ENCODE measurements at regions not wholly inside any gene's neighbourhood (a gene's known extent, or its start where the extent isn't known, plus 50 kb on each side); places are given as distances from the start of the nearest gene placed in this dataset.
"Not testable (repeated sequence)": the region's sequence is repeated elsewhere in the genome, so short reads cannot be mapped to it uniquely, and the experiment has no call there.

DNA sequence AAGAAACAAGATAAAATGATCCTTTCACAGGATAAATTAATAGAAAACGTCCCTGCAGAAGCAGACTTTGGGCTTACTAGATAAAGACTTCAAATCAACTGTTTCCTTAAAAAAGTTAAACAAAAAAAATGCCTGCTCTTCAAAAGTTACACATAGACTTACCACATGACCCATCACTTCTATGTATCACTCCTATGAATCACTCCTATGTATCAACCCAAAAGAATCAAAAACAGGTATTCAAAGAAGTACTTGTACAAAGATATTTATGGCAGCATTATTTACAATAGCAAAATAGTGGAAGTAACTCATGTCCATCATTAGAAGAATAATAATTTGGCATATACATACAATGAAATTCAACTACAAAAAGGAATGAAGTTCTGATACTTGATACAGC lies 56.3 kb upstream of the PRDM9 start:
- no peaks in the 10 kb centered on the region for H3K9me3 Mint-ChIP-seq
- H3K27ac Mint-ChIP-seq: no peak overlapping the region
- no peak for ATAC-seq
- H3K36me3 Mint-ChIP-seq (ENCODE audit: low read depth): no peaks in the 10 kb centered on the region
- no peaks in the 10 kb centered on the region for H3K4me1 Mint-ChIP-seq
- no peak overlapping the region for H3K4me3 Mint-ChIP-seq
- no peak for DNase-seq
- no peaks in the 10 kb centered on the region for H3K27me3 Mint-ChIP-seq

DNA sequence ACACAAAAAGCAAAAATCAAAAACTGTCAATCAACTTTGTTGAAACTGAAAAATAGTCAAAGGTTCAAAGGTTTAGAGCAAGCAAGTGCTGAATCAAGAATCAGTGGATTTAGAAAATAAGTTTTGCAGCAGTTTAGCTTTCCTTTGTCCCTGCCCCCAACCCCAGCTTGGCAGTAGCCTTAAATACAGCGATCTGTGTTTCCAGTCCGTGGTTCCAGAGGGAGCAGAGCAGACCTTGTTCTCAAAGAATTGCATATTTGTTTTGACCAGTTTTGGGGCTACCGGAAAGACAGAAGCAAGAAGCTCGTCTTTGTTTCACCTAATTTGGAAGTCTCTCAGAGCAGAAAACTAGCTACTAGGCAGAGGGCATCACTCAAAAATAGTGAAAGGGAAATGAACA lies 57.2 kb upstream of the PRDM9 start:
- H3K9me3 Mint-ChIP-seq: no peaks in the 10 kb centered on the region
- no peak overlapping the region for H3K27ac Mint-ChIP-seq
- H3K27me3 Mint-ChIP-seq: no peaks in the 10 kb centered on the region
- no peak for ATAC-seq
- no peak for DNase-seq
- no peak overlapping the region for H3K4me3 Mint-ChIP-seq
- no peaks in the 10 kb centered on the region for H3K4me1 Mint-ChIP-seq
- no peaks in the 10 kb centered on the region for H3K36me3 Mint-ChIP-seq (ENCODE audit: low read depth)

DNA sequence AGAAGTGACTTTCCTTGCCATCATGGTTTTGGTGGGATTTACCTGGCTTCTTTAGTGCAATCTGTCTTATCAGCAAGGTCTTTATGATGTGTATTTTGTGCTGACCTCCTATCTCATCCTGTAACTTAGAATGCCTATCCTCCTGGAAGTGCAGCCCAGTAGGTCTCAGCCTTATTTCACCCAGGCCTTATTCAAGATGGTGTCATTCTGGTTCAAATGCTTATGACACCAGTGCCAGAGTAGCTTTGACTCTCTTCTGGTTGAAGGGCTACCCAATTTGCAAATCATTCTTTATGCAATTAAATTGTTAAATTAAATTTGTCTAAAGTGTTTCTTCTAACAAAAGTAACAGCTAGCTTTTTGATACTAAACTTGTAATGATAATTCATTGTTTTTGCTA lies 58.8 kb upstream of the PRDM9 start:
- ATAC-seq: no peak

DNA sequence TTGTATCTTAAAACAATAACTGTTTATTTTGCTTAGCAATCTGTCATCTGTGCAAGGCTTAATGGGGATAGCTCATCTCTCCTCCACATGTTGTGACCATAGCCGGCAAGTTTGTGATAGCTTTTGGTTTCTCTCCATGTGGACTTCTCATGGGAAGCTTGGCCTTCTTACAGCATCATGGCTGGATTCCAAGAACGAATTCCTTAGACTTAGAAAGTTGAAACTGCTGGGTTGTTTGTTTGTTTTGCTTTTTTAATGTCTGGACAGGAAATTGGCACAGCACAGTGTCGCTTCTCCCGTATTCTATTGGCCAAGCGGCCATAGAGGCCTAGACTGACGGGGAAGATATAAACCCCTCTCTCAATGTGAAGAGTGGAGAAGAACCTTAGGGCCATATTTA lies 61.0 kb upstream of the PRDM9 start:
- no peaks in the 10 kb centered on the region for H3K9me3 Mint-ChIP-seq
- no peak overlapping the region for H3K27ac Mint-ChIP-seq
- no peaks in the 10 kb centered on the region for H3K27me3 Mint-ChIP-seq
- no peaks in the 10 kb centered on the region for H3K36me3 Mint-ChIP-seq (ENCODE audit: low read depth)
- H3K4me1 Mint-ChIP-seq: no peaks in the 10 kb centered on the region
- ATAC-seq (no peak), DNase-seq (no peak)
- H3K4me3 Mint-ChIP-seq: no peak overlapping the region

More for the DNA sequence above, 58.8 kb upstream of the PRDM9 start:
- Mint-ChIP-seq H3K9me3 (no peaks in the 10 kb centered on the region), H3K27ac (no peak overlapping the region), H3K4me3 (no peak overlapping the region), H3K4me1 (no peaks in the 10 kb centered on the region), H3K36me3 (ENCODE audit: low read depth) (no peaks in the 10 kb centered on the region), H3K27me3 (no peaks in the 10 kb centered on the region)
- no peak for DNase-seq

DNA sequence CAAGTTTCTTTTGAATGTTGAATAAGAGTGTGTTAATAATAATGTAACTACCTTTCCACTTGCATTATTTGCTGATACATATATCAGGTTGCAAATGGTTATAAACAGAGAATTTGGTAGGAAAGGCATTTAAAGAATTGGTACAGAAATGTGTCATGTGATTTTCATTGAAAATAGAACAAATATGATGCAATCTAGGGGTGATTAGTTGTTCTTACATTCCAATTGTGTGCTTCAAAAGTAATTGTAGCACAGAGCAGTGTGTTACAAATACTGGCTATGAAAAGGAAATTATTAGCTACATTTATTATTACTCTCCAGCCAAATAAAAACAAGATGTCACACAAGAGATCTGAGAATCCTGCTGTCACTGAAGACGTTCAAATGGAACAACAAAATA lies 61.8 kb upstream of the PRDM9 start:
- Mint-ChIP-seq H3K36me3 (ENCODE audit: low read depth) (no peaks in the 10 kb centered on the region), H3K27me3 (no peaks in the 10 kb centered on the region), H3K4me1 (no peaks in the 10 kb centered on the region), H3K9me3 (peaks cover 7% of the 10 kb centered on the region), H3K27ac (no peak overlapping the region), H3K4me3 (no peak overlapping the region)
- DNase-seq (no peak), ATAC-seq (no peak)

DNA sequence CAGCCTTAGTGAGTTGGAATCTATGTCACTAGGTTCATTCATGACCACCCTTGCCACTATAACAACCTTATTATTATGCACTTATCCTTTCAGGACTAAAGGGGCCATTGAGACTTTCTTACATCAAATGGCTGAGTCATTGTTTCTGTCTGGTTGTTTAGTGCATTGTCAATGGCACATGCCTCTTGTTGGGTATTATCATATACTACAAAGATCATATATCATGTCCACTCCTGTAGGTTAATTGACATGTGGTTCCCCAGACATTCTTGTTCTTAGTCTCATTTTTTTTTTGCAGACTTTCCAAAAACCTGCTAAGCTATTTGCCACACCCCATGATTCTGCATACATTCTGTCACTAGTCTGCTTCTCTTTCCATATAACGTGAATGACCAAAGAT lies 66.7 kb upstream of the PRDM9 start:
- no peaks in the 10 kb centered on the region for H3K4me1 Mint-ChIP-seq
- no peak for ATAC-seq
- no peaks in the 10 kb centered on the region for H3K36me3 Mint-ChIP-seq (ENCODE audit: low read depth)
- no peak overlapping the region for H3K27ac Mint-ChIP-seq
- no peak for DNase-seq
- H3K4me3 Mint-ChIP-seq: no peak overlapping the region
- H3K27me3 Mint-ChIP-seq: no peaks in the 10 kb centered on the region
- peaks cover 13% of the 10 kb centered on the region for H3K9me3 Mint-ChIP-seq

DNA sequence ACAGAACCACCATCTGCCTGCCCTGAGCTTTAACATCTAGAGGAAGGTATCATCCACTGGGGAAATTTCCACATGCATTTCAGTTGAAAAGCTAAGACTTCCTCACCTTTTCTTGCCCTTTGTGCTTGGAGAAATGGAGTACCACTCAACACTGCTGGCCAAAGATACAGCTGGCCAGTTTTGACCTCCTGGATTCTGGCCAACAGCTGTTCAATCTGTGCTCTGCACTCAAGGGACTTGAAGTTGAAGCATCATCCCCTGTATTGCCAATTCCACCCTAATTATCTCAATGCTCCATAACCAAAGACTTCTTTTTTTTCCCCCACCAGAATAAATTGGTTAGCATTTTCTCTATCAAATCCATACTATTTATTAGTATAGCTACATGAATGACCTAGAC lies 70.4 kb upstream of the PRDM9 start:
- Mint-ChIP-seq H3K27ac (no peak overlapping the region), H3K9me3 (peaks cover 18% of the 10 kb centered on the region), H3K4me1 (no peaks in the 10 kb centered on the region), H3K36me3 (ENCODE audit: low read depth) (no peaks in the 10 kb centered on the region), H3K4me3 (no peak overlapping the region), H3K27me3 (no peaks in the 10 kb centered on the region)
- DNase-seq (no peak), ATAC-seq (no peak)

DNA sequence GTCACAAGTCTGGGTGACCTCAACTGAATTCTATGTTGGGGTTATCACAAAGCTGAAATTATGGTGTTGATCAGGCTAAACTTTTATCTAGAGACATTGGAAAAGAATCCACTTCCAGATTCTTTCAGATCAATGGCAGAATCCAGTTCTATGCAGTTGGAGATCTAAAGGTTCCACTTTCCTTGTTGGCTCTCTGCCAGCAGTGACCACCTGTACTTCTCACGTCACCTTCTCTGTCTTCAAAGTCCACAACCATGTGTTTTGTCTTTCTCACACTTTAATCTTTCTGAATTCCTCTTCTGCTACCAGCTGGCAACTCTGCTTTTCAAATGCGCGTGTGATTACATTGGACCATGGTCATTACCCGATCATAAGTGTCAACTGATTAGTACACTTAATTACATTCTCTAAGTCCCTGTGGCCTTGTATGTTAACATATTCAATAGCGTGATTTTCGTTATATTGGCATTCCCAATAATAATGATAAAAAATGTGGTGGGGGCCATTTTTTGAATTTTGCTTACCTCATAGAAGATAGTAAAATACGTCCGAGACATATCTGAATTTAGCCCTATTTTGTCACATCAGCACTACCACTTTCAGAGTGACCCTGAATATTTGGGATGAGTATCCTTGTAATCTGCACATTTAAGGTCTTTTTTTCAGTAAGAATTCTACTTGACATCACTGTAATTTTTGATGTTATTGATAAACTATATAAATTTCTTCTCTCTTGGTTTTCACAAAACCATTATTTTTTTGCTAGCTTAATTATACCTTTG lies 73.7 kb upstream of the PRDM9 start:
- Mint-ChIP-seq H3K4me1 (no peaks in the 10 kb centered on the region), H3K36me3 (ENCODE audit: low read depth) (no peaks in the 10 kb centered on the region), H3K9me3 (peaks cover 11% of the 10 kb centered on the region)

DNA sequence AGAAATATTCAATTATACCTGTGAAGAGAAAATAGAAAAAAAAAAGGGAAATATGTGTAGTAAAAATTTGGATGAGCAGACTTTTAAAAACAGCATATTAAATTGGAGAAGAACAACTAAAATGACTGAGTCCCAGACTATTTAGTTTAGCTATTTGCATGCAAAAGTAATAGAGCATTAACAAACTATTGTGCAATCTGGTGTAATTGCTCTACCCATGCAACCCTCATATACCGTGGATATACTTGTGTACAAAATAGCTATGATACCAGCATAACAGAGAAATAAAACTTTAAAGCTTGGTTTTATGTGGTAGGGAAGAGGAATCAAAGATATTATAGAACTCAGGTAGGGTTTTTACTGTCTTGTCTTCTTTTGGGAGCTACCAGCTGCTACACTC lies 78.7 kb upstream of the PRDM9 start:
- peaks cover 8% of the 10 kb centered on the region for H3K9me3 Mint-ChIP-seq
- no peaks in the 10 kb centered on the region for H3K4me1 Mint-ChIP-seq
- H3K4me3 Mint-ChIP-seq: no peak overlapping the region
- DNase-seq: no peak
- no peak overlapping the region for H3K27ac Mint-ChIP-seq
- no peak for ATAC-seq
- no peaks in the 10 kb centered on the region for H3K27me3 Mint-ChIP-seq
- H3K36me3 Mint-ChIP-seq (ENCODE audit: low read depth): no peaks in the 10 kb centered on the region

More for the DNA sequence above, 73.7 kb upstream of the PRDM9 start:
- Mint-ChIP-seq H3K27ac (no peak overlapping the region), H3K4me3 (no peak overlapping the region), H3K27me3 (no peaks in the 10 kb centered on the region)
- ATAC-seq (no peak), DNase-seq (no peak)

DNA sequence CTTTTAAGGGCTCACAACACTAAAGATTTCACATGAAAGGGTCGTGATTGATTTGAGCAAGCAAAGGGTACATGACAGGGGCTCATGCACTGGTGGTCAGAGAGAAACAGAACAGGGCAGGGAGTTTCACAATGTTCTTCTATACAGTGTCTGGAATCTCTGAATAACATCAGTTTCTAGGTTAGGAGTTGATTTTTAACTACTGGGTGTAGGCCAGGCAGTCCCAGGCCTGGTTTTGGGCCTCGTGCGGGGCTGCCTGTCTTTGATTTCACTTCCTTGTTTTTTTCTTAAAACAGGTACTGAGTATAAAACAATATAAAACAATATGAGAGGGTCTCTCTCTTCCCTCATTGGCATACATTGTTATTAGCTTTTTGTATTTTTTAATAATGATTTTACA lies 87.2 kb upstream of the PRDM9 start:
- H3K9me3 Mint-ChIP-seq; H3K27me3 Mint-ChIP-seq; H3K27ac Mint-ChIP-seq; DNase-seq; H3K4me1 Mint-ChIP-seq; ATAC-seq; H3K4me3 Mint-ChIP-seq; H3K36me3 Mint-ChIP-seq (ENCODE audit: low read depth): not testable (repeated sequence)

DNA sequence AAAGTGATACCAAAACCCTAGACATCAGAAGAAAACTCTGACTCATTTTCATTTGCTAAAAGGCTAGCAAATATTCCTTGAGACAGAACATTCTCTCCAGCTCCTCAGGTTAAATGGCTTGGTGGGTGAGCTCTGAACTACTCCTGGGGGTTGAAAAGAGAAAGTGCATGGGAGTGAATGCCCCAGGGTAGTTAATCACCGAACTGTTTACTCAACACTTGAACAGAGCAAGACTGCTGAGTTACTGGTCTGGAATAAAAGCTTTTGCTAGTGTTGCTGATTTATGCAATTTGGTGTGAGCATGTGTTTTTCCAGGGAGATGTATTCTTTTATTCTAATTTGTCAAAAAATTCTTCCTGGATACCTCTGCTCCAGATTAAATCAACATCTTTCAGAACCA lies 88.3 kb upstream of the PRDM9 start:
- Mint-ChIP-seq H3K4me3 (no peak overlapping the region), H3K27me3 (no peaks in the 10 kb centered on the region), H3K4me1 (no peaks in the 10 kb centered on the region), H3K27ac (no peak overlapping the region), H3K9me3 (peaks cover 6% of the 10 kb centered on the region), H3K36me3 (ENCODE audit: low read depth) (no peaks in the 10 kb centered on the region)
- ATAC-seq (no peak), DNase-seq (no peak)

DNA sequence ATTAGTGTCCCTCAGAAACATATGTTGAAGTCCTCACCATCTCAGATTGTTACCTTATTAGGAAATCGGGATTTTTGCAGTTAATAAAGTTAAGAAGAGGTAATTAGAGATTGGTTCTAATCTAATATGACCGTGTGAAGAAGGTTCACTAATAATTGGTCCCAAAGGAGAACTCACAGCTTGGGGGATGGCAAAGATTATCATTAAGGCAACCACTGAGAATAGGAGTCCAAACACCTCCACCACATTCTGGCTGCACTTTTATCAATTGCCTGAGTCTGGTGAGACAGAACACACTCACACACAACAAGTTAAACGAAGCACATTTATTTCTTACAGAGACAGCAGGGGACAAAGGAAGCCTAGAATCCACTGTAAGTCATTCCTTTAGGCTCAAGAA lies 94.9 kb upstream of the PRDM9 start:
- ATAC-seq: no peak

DNA sequence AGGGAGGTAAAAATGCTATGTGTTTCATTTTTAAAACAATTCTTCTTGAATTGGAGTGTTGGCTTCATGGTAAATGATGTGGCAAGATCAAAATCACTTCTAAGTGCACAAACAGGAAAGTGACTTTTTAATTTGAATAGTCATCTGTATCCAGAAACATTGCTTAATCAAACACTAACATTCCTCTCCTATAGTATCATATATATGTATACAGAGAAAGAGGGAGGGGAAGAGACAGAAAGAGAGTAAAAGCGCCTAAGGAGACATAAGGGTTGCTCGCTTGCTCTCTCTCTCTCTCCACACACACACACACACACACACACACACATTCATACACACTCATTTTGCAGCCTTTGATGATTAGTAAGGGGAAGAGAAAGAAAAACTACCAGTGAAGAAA lies 95.4 kb upstream of the PRDM9 start:
- no peak overlapping the region for H3K4me3 Mint-ChIP-seq
- peaks cover 22% of the 10 kb centered on the region for H3K9me3 Mint-ChIP-seq
- no peaks in the 10 kb centered on the region for H3K36me3 Mint-ChIP-seq (ENCODE audit: low read depth)
- H3K27ac Mint-ChIP-seq: no peak overlapping the region
- no peak for DNase-seq
- no peak for ATAC-seq
- no peaks in the 10 kb centered on the region for H3K4me1 Mint-ChIP-seq
- no peaks in the 10 kb centered on the region for H3K27me3 Mint-ChIP-seq

More for the DNA sequence above, 94.9 kb upstream of the PRDM9 start:
- no peak for DNase-seq
- Mint-ChIP-seq H3K27ac (no peak overlapping the region), H3K36me3 (ENCODE audit: low read depth) (no peaks in the 10 kb centered on the region), H3K4me1 (no peaks in the 10 kb centered on the region), H3K9me3 (peaks cover 20% of the 10 kb centered on the region), H3K27me3 (no peaks in the 10 kb centered on the region), H3K4me3 (no peak overlapping the region)

DNA sequence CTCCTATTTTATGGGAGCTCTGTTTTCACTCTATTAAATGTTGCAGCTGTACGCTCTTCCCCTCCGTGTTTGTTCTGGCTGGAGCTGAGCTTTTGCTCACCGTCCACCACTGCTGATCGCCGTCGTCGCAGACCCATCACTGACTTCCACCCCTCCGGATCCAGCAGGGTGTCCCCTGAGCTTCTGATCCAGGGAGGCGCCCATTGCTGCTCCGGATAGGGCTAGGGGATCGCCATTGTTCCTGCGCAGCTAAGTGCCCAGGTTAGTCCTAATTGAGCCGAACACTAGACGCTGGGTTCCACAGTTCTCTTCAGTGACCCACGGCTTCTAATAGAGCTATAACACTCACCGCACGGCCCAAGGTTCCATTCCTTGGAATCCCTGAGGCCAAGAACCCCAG lies 96.2 kb upstream of the PRDM9 start:
- ATAC-seq: no peak
- no peak overlapping the region for H3K27ac Mint-ChIP-seq
- H3K36me3 Mint-ChIP-seq (ENCODE audit: low read depth): no peaks in the 10 kb centered on the region
- DNase-seq: no peak
- H3K4me3 Mint-ChIP-seq: no peak overlapping the region
- peaks cover 24% of the 10 kb centered on the region for H3K9me3 Mint-ChIP-seq
- no peaks in the 10 kb centered on the region for H3K27me3 Mint-ChIP-seq
- H3K4me1 Mint-ChIP-seq: no peaks in the 10 kb centered on the region

DNA sequence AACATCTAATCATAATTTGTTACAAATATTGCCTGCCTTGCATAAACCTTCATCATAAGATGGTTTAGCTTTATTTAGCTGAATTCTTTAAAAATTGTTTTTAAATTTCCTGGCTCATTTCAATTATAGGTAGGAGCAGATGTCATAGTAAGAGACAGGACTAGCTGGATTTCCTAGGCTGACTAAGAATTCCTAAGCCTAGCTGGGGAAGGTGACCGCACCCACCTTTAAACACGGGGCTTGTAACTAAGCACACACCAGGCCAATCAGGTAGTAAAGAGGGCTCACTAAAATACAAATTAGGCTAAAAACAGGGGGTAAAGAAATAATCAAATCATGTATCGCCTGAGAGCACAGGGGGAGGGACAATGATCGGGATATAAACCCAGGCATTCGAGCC lies 96.6 kb upstream of the PRDM9 start:
- H3K9me3 Mint-ChIP-seq: peaks cover 24% of the 10 kb centered on the region

More for the DNA sequence above, 96.6 kb upstream of the PRDM9 start:
- not testable (repeated sequence) for H3K4me1 Mint-ChIP-seq; H3K4me3 Mint-ChIP-seq; ATAC-seq; H3K27ac Mint-ChIP-seq; H3K27me3 Mint-ChIP-seq; DNase-seq; H3K36me3 Mint-ChIP-seq (ENCODE audit: low read depth)
